GM12891 (cell line): ENCODE measurements at regions not wholly inside any gene's neighbourhood (a gene's known extent, or its start where the extent isn't known, plus 50 kb on each side); places are given as distances from the start of the nearest gene placed in this dataset.

Experiments
- POLR2A ChIP-seq: IDR thresholded peaks from 2 replicates; pipeline ENCODE4 v1.6.1; 2011; ENCODE audit warnings: low read depth, low read length, control low read depth
- POLR2AphosphoS5 ChIP-seq: IDR thresholded peaks from 2 replicates; pipeline ENCODE4 v1.6.1; 2011; ENCODE audit warnings: low read depth, low read length, control low read depth

DNA sequence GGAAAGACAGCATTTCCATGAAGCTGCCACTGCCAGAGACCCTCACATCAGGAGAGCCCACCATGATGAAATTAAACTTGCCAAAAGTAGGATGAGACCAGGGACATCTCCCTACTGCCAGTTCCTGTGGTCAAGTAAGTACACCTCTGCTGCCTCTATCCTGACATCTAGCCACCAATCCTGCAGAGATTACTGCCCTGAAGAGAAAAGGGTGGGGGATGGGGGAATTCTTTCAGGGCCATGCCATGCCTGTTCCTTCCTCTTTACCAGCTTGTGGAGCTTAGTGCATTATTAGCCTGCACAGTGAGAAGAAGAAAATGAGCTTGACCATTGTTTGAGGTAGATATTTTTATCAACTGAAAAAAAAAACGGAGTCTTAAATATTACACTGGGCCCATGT is 397.2 kb upstream of the CDH2 start:
- TF ChIP-seq POLR2AphosphoS5, result no peak
- TF ChIP-seq POLR2A, result no peak
